NOMO-1 (cell line): ENCODE measurements at regions not wholly inside any gene's neighbourhood (a gene's known extent, or its start where the extent isn't known, plus 50 kb on each side); places are given as distances from the start of the nearest gene placed in this dataset.

Experiments used
- DNase-seq, 2 experiments: peaks; one replicate each; lab custom pipeline; 2025; ENCODE audit not compliant: unreplicated experiment in 2 of 2; lab: John Stamatoyannopoulos, UW

- no peak for DNase-seq
Observed at GRCh38 chr4:173794662-173795061, 264.6 kb upstream of the HAND2 start.

GRCh38 chr4:173793937-173794510, 264.0 kb upstream of the HAND2 start:
- no peak for DNase-seq

GRCh38 chr4:173782660-173783059, 252.6 kb upstream of the HAND2 start:
- DNase-seq, result no peak

GRCh38 chr4:173777921-173778320, 247.9 kb upstream of the HAND2 start:
- no peak for DNase-seq

GRCh38 chr4:173777421-173777820, 247.4 kb upstream of the HAND2 start:
- no peak for DNase-seq

- DNase-seq, result no peak
Observed at GRCh38 chr4:173769568-173769967, 239.5 kb upstream of the HAND2 start.

- no peak for DNase-seq
Observed at GRCh38 chr4:173767650-173768049, 237.6 kb upstream of the HAND2 start.

- no peak for DNase-seq
Observed at GRCh38 chr4:173766171-173766600, 236.2 kb upstream of the HAND2 start.

GRCh38 chr4:173765751-173766150, 235.7 kb upstream of the HAND2 start:
- no peak for DNase-seq

GRCh38 chr4:173763389-173763788, 233.4 kb upstream of the HAND2 start:
- DNase-seq, result no peak

GRCh38 chr4:173761938-173762337, 231.9 kb upstream of the HAND2 start:
- no peak for DNase-seq

GRCh38 chr4:173761236-173761635, 231.2 kb upstream of the HAND2 start:
- no peak for DNase-seq

GRCh38 chr4:173758132-173758531, 228.1 kb upstream of the HAND2 start:
- DNase-seq, result no peak

- DNase-seq, result no peak
Observed at GRCh38 chr4:173753408-173753807, 223.4 kb upstream of the HAND2 start.

GRCh38 chr4:173752610-173753230, 222.7 kb upstream of the HAND2 start:
- peak in 1 of 2 experiments; percentile 31 for DNase-seq

GRCh38 chr4:173748353-173748752, 218.3 kb upstream of the HAND2 start:
- no peak for DNase-seq

- DNase-seq, result no peak
Observed at GRCh38 chr4:173747537-173748257, 217.7 kb upstream of the HAND2 start.

GRCh38 chr4:173746424-173746823, 216.4 kb upstream of the HAND2 start:
- no peak for DNase-seq

GRCh38 chr4:173745765-173746164, 215.7 kb upstream of the HAND2 start:
- DNase-seq, result no peak

GRCh38 chr4:173736840-173737239, 206.8 kb upstream of the HAND2 start:
- peak in 1 of 2 experiments; percentile 62 for DNase-seq

- DNase-seq, result no peak
Observed at GRCh38 chr4:173735585-173735984, 205.6 kb upstream of the HAND2 start.

GRCh38 chr4:173735049-173735448, 205.0 kb upstream of the HAND2 start:
- no peak for DNase-seq
